GM20000 (cell line): ENCODE measurements at regions not wholly inside any gene's neighbourhood (a gene's known extent, or its start where the extent isn't known, plus 50 kb on each side); places are given as distances from the start of the nearest gene placed in this dataset.

Source experiments
- DNase-seq: peaks from one replicate; pipeline ENCODE4 v3.0.0; 2012; ENCODE audit warnings: low spot score
- CTCF ChIP-seq: IDR thresholded peaks from 2 replicates; pipeline ENCODE4 v1.5.1; 2012; ENCODE audit warnings: mild to moderate bottlenecking, control low read depth; ENCODE audit errors: extremely low read depth, missing control alignments

GRCh38 chr20:11190741-11191140 lies 516.9 kb upstream of the JAG1 start:
- DNase-seq = no peak
- no peak for TF ChIP-seq CTCF

- DNase-seq = no peak
- no peak for TF ChIP-seq CTCF
These were observed 518.3 kb upstream of the JAG1 start for GRCh38 chr20:11192106-11192505.

- DNase-seq = no peak
These were observed 519.4 kb upstream of the JAG1 start for GRCh38 chr20:11193241-11193640.

GRCh38 chr20:11195169-11195568 lies 521.4 kb upstream of the JAG1 start:
- no peak for TF ChIP-seq CTCF
- no peak for DNase-seq

More at GRCh38 chr20:11193241-11193640, 519.4 kb upstream of the JAG1 start:
- TF ChIP-seq CTCF = no peak

GRCh38 chr20:11195899-11196558 lies 522.2 kb upstream of the JAG1 start:
- DNase-seq = no peak
- TF ChIP-seq CTCF = no peak

GRCh38 chr20:11197851-11198250 lies 524.1 kb upstream of the JAG1 start:
- no peak for TF ChIP-seq CTCF
- DNase-seq = no peak

- DNase-seq = no peak
- TF ChIP-seq CTCF = no peak
These were observed 526.6 kb upstream of the JAG1 start for GRCh38 chr20:11200423-11200822.
